Fibroblast of skin of left quadriceps (primary cell): ENCODE measurements at regions not wholly inside any gene's neighbourhood (a gene's known extent, or its start where the extent isn't known, plus 50 kb on each side); places are given as distances from the start of the nearest gene placed in this dataset.

Experiments
- DNase-seq, 2 experiments: peaks; one replicate each; pipeline ENCODE4 v3.0.0-alpha.2; 2013; ENCODE audit warnings: low read depth in 2 of 2

DNA sequence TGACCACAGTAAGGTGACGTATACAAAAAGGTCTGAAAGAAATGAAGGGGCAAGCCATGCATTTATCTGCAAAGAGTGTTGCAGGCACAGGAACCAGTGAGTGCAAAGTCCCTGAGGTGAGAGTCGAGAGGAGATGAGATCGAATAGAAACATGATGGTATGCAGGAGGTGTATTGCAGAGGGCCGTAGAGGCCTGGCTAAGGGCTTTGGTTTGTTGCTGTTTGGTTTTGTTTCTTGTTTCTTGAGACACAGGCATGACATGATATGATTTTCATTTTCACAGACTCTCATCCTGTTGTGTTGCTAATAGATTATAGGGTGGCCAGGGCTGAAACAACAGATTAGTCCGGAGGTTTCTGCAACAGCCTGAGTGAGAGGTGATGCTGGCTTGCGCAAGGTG lies 80.4 kb downstream of the HSPH1 start:
- DNase-seq: no peak

DNA sequence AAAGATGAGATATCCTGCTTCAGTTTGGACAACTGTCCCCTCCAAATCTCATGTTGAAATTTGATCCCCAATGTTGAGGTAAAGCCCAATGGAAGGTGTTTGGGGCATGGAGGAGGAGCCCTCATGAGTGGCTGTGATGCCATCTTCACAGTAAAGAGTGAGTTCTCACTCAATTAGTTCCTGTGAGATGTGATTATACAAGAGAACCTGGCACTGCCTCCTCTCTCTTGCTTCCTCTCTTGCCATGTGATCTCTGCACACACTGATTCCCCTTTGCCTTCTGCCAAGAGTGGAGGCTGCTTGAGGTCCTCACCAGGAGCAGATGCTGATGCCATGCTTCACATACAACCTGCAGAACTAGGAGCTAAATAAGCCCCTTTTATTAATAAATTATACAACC lies 86.9 kb downstream of the HSPH1 start:
- DNase-seq: no peak

DNA sequence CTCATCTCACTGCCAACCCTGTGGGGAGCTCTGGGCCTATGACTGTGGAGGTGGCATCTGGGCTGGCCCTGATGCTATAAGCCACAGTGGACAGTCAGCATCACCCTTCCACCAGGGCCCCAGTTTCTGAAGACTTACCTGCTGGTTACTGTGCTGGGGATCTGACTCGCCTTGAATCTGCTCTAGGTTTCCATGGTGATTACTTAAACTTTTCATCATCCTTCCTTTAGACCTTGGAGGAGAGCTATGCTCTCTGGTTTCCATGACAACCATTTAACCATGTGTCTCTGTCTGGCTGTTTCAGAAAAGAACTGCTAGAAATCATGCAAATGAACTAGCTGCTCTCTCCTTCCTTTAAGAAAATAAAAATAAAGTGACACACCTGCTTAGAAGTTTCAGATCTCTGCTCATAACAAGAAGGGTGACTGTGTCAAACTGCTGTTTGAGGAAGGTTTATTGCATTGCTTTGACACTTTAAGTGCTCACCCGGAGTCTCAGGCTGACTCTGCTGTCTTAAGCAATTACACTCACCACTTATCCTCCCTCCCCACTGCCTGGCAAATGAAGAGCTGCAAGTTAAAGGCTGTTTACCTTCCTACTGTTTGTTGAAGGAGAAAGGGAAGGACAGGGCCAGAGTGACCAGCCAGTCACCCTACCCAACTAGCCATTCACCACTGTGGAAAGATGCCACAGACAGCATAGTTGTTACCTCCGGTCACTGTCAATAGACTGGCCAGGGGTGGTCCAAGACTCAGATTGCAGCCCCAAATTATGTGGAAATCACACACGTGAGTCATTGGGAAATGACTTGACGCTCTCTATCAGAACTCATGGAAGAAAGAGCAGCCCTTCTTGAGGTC lies 87.6 kb downstream of the HSPH1 start:
- no peak for DNase-seq

DNA sequence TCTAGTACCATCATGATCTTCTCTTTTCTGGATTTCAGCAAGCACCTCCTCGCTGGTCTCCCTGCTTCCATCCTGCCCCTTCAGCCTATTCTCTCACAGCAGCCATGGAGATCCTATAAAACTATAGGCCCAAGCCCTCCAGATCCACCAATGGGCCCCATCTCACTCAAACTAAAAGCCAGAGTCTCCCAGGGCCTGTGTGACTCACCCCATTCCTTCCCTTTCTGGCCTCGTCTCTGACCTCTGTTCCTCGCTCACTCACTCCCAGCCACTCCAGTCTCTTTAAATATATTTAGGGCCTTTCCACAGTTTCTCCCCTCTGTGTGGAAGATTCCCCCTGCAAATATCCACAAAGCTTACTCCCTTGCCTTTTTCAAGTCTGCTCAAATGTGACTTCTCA lies 89.7 kb downstream of the HSPH1 start:
- no peak for DNase-seq

DNA sequence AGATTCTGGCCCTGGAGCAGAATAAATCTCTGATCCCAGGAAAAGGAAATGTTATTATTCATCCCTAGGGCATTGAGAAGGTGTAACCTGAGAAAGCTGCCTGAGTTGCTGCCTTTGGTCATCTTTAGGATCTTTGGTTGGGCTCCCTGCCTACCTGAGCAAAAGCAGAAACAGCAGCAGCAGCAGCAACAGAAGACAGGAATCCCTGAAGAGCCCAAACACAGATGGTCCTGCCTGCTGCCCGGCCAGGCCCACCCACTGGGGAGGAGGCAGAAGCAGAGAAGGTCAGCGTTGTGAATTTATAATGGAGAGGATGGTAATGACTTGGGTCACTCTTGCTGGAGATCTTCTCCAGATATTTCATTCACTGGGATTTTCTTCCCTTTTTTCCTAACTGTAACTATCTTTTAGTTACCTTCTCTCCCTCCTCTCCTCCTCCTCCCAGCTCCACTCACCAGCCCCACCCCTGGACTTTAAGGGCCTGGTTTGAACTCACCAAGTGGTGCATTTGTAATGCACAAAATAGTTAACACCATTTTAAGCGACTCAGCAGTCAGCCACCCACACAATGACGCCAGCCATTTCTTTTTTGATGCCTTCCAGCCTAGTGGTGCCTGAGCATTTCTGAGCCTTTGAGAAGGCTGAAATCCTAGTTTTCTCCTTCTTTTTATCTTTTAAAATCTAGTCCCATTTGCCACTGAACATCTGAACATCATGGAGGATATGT lies 91.7 kb downstream of the HSPH1 start:
- DNase-seq: no peak

DNA sequence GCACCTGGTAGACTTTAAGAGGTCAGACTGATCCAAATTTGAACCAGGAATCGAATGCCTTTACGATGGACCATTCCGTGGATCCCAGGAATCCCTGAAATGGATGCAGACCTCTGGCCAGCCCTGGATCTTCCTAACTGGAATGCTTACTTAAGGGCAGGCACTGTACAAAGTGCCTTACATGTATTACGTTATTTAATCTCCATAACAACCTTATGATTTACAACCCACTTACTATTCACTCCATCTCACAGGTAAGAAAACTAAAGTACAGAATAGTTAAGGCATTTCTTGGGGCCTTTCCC lies 93.6 kb downstream of the HSPH1 start:
- DNase-seq: no peak

DNA sequence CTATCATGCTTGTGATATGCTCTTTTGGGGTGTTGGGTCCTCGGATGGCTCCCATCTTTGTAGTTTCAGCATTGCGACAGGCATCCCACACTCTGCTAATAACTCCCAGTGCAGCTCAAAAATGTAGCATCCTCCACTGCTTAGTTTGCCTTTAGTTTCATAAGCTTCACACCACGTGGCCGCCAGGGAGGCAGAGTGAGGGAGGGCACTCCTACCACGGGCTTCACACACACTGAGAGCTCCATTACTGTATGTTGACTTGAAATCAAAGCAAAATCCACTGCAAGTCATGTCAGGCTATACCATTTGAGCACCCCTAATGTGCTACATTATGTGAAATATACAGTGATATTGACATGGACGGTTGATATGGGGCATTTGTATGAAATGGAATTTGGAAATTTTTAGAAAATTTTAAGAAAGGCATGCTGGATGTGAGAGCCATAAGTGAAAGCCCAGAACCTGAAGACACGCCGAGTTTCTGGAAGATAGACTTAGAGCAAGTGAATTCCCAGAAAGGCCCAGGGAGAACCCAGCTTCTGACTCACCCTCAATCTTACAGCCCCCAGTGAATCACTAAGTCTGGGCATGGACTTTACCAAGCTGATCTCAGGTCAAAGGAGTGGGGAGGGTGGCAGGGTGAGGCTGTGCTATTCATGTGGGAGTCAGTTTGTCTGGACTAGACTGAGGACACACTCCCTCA lies 94.1 kb downstream of the HSPH1 start:
- no peak for DNase-seq

DNA sequence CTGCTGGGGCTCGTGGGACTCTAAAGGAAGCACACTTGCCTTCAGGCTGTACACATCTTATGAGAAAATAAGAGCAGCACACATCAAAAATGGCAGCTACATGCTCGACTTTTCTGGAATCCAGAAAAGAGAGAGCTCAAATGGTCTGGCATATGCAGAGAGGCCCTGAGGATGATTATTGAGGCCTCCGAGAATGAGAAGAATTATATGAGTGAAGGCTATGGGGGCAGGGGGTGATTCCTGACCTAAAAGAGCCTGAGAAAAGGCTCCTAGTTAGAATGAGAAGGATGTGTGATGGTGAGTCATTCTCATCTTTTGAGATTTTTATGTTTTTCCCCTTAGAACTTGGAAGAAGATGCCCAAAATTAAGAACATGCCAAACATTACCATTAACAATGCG lies 97.1 kb downstream of the HSPH1 start:
- no peak for DNase-seq

DNA sequence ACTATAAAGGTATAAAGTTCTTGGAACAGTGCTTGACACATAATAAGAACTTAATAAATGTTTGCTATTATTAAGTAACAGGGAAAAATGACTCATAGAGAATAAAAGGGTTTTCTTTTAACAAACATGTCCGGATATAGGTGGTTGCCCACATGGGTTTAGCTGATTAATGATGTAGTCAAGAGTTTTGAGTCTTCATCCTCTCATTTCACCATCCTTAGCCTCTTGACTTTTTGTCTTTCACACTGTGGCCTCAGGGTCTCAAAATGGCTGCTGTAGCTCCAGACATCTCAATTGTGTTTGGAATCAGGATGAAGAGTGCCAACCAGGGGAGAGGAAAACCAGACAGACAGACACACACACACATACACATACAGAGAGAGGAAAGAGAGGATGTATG lies 97.9 kb downstream of the HSPH1 start:
- DNase-seq: no peak

DNA sequence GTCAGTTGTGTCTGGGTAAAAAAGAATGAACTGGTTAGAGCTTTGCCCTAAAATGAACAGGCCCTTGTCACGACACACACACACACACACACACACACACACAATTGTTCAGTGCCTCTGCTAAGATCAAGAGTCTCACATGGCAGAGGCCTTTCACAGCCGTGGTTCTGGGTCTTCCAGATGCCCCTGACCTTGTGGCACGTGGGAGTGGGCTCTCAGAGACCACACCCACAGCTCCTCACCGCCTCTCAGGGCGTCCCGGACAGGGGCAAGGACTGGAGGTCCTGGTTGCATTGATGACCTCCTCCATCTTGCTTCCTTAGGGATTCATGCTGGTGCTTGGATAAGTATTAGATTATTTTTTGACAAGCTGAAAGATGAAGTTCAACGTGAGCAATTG lies 101.0 kb downstream of the HSPH1 start:
- DNase-seq: no peak

DNA sequence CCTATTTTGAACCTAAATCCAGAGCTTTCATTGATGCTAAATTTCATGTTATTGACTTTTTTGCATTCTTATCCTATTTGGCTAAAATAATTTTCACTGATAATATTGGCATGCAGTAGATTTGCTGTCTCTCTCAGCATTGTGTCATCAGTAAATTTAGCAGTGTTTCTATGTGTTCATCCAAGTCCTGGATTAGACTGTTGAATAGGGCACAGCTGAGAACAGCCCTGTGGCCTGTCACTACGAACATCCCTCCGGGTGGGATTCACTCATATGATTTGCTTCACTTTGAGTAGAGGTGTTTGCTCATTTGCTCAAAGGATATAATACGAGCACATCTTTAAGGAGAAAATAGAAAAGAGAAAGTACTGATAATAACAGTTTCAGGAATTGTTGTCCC lies 101.5 kb downstream of the HSPH1 start:
- no peak for DNase-seq

DNA sequence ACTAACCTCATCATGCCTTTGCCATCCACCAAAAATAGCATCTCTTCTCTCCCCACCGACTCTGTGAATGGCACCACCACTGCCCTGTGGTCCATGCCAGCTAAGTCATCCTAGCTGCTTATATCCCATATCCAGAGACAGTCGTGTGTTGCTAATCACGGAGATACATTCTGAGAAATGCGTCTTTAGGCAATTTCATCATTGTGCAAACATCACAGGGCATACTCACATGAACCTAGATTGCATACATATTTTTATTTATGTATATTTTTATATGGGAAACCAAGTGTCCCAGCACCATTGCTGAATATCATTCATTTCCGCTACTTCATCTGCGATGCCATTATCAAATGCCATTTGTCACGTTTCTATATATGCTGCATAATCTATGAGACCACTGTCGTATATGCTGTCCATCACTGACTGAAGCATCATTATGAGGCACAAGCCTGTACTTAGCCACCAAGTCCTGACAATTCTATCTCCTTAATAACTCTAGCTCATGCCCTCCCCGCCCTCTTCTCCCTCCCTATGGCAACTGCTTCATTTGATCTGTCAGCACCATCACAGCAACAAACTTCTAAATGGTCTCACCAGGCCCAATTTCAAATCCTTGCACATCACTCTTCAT lies 104.2 kb downstream of the HSPH1 start:
- DNase-seq: no peak

DNA sequence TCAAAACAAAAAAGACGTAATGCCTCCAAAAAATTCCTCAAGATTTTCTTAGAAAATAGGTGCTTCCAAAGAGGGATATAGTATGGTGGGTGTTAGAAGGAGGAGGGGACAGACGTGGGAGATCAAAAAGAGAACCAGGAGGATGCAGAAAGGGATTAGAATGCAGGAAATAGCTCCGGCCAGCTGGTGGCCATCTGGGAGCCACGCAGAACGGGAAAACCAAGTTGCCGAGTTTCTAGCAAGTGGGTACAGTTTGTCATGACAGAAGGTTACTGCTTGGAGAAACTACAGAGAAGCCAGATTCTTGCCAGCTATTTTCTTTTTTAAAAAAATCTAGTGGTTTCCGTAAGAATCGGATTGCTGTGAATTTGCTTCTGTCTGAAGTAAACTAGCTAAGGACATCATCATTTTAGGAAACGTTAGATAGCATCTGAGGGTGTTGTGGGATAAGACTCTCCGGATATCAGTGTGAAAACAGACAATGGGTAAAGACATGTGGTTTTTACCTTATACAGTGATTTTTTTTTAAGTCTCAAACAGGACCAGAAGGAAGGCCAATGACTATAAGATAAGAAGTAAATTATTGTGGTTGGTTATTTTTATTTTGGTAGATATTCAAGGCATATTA lies 104.9 kb downstream of the HSPH1 start:
- DNase-seq: no peak

DNA sequence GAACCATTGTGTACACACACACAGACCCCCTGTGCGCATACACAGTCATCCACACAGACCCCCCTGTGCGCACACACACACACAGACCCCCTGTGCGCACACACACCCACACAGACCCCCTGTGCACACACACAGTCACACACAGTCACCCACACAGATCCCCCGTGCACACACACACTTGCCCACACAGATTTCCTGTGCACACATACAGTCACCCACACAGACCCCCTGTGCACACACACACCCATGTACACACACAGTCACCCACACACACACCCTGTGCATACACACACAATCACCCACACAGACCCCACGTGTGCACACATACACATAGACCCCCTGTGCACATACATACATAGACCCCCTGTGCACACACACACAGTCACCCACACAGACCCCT lies 106.1 kb downstream of the HSPH1 start:
- DNase-seq: no peak

DNA sequence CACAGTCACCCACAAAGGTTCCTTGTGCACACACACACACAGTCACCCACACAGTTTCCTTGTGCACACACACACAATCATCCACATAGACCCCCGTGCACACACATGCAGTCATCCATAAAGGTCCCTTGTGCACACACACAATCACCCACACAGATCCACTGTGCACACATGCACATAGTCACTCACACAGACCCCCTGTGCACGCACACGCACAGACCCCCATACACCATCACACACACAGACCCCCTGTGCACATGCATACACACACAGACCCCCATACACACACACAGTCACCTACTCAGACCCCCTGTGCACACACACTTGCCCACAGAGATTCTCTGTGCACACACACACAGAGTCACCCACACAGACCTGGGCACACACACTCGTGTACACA lies 107.1 kb downstream of the HSPH1 start:
- DNase-seq: no peak

DNA sequence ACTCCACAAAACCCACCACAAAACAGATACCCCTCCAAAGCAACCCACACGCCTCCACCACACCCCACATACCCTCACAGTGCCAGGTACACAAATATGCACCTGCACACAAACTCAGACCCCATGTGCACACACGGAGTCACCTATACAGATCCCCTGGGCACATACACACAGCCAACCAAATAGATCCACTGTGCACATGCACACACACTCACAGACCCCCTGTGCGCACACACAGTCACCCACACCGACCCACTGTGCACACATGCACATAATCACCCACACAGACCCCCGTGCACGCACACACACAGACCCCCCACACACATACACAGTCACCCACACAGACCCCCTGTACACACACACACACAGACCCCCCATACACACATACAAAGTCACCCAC lies 107.8 kb downstream of the HSPH1 start:
- DNase-seq: no peak

DNA sequence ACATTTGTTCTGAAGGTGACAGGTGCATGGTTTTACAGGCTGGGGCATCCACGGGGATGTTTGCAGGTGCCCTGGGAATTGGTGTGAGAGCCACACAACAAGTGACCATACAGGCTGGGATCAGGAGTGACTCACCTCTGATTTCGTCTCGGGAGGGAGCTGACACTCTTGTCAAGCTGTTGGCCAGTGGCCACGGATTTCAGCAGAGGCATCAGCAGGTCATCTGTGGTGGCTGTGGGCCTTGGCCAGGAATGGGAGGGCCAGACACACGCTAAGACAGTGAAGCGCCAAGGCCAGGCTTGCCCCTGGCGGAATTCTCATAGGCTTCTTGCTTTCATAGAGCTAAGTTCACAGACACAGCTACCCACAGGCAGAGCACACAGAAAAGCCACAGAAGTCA lies 108.6 kb downstream of the HSPH1 start:
- DNase-seq: no peak

DNA sequence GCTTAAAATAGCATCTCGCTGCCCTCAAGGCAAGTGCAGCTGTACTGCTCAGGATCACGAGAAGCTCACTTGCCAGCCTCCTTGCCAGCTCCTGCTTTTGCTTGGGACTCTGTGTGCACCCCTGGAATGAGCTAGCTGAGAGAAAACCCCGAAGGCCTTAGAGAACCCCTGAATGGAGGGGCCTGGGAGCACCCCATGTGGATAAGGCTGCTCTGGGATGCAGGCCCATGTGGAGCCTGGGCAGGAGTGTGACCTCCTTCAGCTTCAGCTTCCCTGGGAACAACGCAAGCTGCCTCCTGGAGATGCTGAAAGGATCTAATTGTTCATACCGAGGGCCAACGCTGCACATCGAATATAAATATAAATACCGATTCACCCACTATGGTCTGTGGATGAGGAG lies 109.2 kb downstream of the HSPH1 start:
- no peak for DNase-seq

DNA sequence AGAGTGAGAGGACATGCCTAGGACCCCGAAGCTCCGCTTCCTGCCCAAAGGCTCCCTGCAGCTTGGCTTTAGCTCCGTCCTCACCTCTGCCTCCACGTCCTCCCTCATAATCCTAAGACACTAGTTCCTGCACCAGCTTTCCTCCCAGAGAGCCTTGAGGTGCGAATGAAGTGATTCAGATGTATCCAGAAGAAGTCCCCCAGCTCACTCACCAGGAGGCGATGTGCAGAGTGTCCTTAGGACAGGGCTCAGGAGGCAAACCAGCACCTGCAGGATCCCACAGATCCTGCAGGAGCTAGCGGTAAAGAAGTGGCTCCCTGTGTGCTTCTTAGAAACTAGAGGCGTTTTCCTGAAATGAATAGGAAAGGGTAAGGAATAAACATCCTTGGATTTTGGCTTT lies 109.7 kb downstream of the HSPH1 start:
- DNase-seq: no peak

DNA sequence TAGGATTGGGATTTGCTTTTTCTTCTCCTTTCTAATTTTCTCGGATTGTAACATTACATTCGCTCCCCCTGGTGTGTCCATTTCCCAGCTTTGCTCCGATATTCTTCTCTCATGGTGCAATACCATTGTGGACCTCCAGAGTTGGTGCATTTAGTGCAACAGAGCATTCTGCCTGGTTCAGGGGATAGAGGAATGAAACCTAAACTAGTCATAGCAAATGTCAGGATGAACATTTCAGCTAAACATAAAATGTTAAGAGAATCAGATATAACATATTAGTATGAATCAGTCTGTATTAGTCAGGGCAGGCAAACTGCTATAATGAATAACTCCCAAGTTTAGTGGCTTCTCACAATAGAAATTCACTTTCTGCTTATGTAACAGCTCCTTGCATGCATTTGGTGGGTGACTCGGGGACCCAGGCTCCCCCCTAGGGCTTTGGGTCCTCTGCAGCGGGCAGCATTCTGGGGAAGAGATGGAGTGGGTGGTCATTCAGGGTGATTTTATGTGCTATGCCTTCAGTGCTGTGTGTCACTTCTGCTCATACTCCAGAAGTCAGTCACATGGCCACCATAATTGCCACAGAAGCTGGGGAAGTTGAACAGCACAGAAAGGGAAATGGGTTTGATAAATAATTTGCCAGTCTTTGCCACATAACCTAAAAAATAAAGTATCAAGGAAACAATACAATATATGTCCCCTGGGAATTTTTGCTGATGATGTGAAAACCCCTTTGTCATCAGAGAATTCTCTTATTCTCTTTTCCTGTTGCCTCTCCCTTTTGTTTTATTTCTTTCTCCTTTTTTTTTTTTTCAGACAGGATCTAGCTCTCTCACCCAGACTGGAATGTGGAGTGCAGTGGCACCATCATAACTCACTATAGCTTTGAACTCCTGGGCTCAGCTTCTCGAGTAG lies 111.0 kb downstream of the HSPH1 start:
- no peak for DNase-seq

DNA sequence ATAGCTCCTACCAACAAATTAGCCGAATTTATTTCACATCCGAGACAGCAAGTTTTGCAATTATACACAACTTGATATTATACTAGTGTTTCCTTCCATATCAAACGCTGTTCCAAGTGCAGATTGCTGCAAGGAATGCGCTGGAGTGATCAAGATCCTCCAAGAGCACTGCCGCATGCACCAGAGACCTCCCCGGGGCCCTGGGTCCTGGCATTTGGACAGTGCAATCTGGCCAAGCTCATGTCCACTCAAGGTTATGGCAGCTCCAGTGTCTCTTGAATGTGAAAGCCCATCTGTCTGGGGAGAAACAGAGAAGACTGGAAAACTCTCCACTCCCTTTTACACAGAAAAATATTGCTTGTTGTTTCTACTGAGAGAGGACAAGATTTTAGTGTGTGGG lies 111.9 kb downstream of the HSPH1 start:
- no peak for DNase-seq
